Lung (tissue), 11 donors: ENCODE measurements at regions not wholly inside any gene's neighbourhood (a gene's known extent, or its start where the extent isn't known, plus 50 kb on each side); places are given as distances from the start of the nearest gene placed in this dataset.
"Not testable (repeated sequence)": the region's sequence is repeated elsewhere in the genome, so short reads cannot be mapped to it uniquely, and the experiment has no call there.

Experiments
- ATAC-seq: fragments of 200-7000 bp; cut with Tn5 transposase; one replicate; pipeline ENCODE4 v1.9.1; 2020; ENCODE audit warnings: moderate number of reproducible peaks; ENCODE audit not compliant: insufficient read depth, low FRiP score
- DNase-seq, 3 donors: peaks; one replicate each; pipeline ENCODE4 v3.0.0-alpha.2; 2013 to 2017
- H3K27ac ChIP-seq, 2 donors: one replicate each; pipeline ENCODE4 v1.5.1; 2013; ENCODE audit warnings: mild to moderate bottlenecking in 2 of 2, moderate library complexity in 2 of 2, control low read depth in 1 of 2, inconsistent platforms in 1 of 2, low read depth in 1 of 2, low read length in 1 of 2
- H3K27me3 ChIP-seq, 3 donors: one replicate each; pipeline ENCODE4 v1.5.1; 2013; ENCODE audit warnings: low read length in 2 of 3; ENCODE audit not compliant: control insufficient read depth in 3 of 3, insufficient read depth in 3 of 3
- H3K36me3 ChIP-seq, 4 donors: one replicate each; pipeline ENCODE4 v1.5.1; 2013; ENCODE audit warnings: low read length in 4 of 4, mild to moderate bottlenecking in 1 of 4, moderate library complexity in 1 of 4; ENCODE audit not compliant: control insufficient read depth in 4 of 4, insufficient read depth in 4 of 4
- H3K4me1 ChIP-seq, 5 donors: one replicate each; pipeline ENCODE4 v1.5.1; 2013; ENCODE audit warnings: low read length in 5 of 5, mild to moderate bottlenecking in 2 of 5, moderate library complexity in 1 of 5; ENCODE audit not compliant: control insufficient read depth in 5 of 5, insufficient read depth in 5 of 5
- H3K4me3 ChIP-seq: one replicate; pipeline ENCODE4 v1.5.1; 2013; ENCODE audit warnings: mild to moderate bottlenecking, control low read depth, moderate library complexity
- H3K9ac ChIP-seq, 2 donors: one replicate each; pipeline ENCODE4 v1.5.1; 2013; ENCODE audit warnings: low read length in 2 of 2, control low read depth in 1 of 2; ENCODE audit not compliant: insufficient read depth in 1 of 2
- H3K9me3 ChIP-seq, 4 donors: one replicate each; pipeline ENCODE4 v1.5.1; 2013; ENCODE audit warnings: low read length in 3 of 4, mild to moderate bottlenecking in 1 of 4, moderate library complexity in 1 of 4; ENCODE audit not compliant: control insufficient read depth in 4 of 4, insufficient read depth in 3 of 4
- WGBS, 2 donors: extraction: QIAGEN DNeasy Blood & Tissue Kit; methylation state at CpG; one replicate each; pipeline ENCODE4 v1.1.7; 2013; 5-methylcytosine and 5-hydroxymethylcytosine counted together
- TF ChIP-seq, protein P1 (sequence below): IDR thresholded peaks from 2 replicates; pipeline ENCODE4 v1.5.1; 2012; ENCODE audit warnings: mild to moderate bottlenecking; ENCODE audit errors: control extremely low read depth, extremely low read depth
- donor health status: control.
- donor health status: control.
- donor health status: Bipolar disorder and iron deficiency.
- donor health status: healthy.
- donor health status: DM: yes; HTN: yes; CAD: no.

DNA sequence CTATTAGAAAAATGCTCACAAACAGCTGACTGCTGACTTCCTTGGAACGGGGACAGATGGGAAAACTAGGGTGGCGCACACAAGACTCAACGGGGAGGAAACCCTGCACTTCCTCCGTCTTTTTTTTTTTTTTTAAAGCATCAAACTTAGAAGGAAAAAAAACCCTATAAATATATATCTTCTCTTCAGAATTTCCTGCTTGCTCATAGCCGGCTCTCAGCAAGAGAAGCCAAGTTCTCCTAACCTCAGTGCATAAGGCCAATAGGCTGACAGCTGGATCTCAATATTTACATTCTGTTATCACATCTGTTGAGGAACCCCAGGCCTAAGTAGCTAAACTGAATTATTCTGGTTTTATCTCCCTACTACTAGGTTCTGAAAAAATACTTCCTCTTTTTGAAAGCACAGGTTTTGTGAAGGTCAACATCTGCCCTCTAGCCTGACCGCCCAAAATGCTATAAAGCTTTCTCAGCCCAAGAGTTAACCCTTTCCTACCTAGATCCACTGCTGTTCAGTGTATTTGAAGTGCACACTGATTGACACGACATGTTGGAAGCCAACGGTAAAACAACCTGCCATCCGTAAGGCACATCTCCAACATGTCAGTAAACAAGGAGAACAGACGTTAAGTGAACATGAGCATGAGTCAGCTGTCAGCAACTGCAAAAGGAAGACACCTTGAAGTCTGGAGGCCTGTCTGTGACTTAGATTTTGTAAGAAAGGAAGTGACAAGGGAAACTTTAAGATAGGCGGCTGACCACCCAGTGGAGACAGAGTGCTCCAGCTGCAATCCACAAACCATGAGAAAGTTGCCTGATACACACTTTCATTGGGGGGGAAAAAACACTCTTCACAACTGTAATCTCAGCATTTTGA lies 83.8 kb downstream of the EBLN1 start:
- DNase-seq (peak; percentile 77 to 96 (median 94)), ATAC-seq (no peak)
- Histone ChIP-seq H3K9me3 (no peaks in the 10 kb centered on the region), H3K9ac (no peak overlapping the region), H3K4me1 (peaks cover 0 to 23% (median 5%) of the 10 kb centered on the region in 5 donors), H3K36me3 (no peaks in the 10 kb centered on the region), H3K27ac (no peak overlapping the region), H3K27me3 (no peaks in the 10 kb centered on the region), H3K4me3 (no peak overlapping the region)
- TF ChIP-seq, protein P1, sequence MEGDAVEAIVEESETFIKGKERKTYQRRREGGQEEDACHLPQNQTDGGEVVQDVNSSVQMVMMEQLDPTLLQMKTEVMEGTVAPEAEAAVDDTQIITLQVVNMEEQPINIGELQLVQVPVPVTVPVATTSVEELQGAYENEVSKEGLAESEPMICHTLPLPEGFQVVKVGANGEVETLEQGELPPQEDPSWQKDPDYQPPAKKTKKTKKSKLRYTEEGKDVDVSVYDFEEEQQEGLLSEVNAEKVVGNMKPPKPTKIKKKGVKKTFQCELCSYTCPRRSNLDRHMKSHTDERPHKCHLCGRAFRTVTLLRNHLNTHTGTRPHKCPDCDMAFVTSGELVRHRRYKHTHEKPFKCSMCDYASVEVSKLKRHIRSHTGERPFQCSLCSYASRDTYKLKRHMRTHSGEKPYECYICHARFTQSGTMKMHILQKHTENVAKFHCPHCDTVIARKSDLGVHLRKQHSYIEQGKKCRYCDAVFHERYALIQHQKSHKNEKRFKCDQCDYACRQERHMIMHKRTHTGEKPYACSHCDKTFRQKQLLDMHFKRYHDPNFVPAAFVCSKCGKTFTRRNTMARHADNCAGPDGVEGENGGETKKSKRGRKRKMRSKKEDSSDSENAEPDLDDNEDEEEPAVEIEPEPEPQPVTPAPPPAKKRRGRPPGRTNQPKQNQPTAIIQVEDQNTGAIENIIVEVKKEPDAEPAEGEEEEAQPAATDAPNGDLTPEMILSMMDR = no peak
- 12 to 25% methylated on average over 11 of the region's 11 CpGs for WGBS, 2 donors

DNA sequence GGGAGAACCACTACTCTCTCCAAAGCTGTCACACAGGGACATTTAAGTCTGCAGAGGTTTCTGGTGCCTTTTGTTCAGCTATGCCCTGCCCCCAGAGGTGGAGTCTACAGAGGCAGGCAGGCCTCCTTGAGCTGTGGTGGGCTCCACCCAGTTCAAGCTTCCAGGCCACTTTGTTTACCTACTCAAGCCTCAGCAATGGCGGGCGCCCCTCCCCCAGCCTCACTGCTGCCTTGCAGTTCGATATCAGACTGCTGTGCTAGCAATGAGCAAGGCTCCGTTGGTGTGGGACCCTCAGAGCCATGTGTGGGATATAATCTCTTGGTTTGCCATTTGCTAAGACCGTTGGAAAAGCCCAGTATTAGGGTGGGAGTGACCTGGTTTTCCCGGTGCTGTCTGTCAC lies 87.0 kb downstream of the EBLN1 start:
- DNase-seq, ATAC-seq, H3K9me3 ChIP-seq, H3K27ac ChIP-seq, H3K9ac ChIP-seq, H3K4me3 ChIP-seq, H3K36me3 ChIP-seq, H3K27me3 ChIP-seq: not testable (repeated sequence)
- peaks cover 0 to 23% (median 5%) of the 10 kb centered on the region in 5 donors for H3K4me1 ChIP-seq
- WGBS, 2 donors = 82 to 96% methylated on average over 6 of the region's 6 CpGs

DNA sequence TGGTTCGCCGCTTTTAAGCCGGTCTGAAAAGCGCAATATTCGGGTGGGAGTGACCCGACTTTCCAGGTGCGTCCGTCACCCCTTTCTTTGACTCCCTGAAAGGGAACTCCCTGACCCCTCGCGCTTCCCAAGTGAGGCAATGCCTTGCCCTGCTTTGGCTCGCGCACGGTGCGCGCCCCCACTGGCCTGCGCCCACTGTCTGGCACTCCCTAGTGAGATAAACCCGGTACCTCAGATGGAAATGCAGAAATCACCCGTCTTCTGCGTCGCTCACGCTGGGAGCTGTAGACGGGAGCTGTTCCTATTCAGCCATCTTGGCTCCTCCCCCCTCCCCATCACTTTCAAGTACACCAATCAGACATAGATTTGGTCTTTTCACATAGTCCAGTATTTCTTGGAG lies 88.2 kb downstream of the EBLN1 start:
- 95 to 96% methylated on average over 22 of the region's 22 CpGs for WGBS, 2 donors
- not testable (repeated sequence) for DNase-seq, ATAC-seq, H3K27ac ChIP-seq, H3K4me3 ChIP-seq, H3K36me3 ChIP-seq, H3K9ac ChIP-seq, H3K27me3 ChIP-seq, H3K9me3 ChIP-seq
- H3K4me1 ChIP-seq = peaks cover 0 to 21% (median 5%) of the 10 kb centered on the region in 5 donors

DNA sequence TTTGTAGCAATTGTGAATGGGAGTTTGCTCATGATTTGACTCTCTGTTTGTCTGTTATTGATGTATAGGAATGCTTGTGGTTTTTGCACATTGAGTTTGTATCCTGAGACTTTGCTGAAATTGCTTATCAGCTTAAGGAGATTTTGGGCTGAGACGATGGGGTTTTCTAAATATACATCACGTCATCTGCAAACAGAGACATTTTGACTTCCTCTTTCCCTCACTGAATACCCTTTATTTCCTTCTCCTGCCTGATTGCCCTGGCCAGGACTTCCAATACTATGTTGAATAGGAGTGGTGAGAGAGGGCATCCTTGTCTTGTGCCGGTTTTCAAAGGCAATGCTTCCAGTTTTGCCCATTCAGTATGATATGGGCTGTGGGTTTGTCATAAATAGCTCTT lies 96.6 kb downstream of the EBLN1 start:
- not testable (repeated sequence) for H3K4me3 ChIP-seq, H3K9me3 ChIP-seq, H3K4me1 ChIP-seq, H3K27ac ChIP-seq, DNase-seq, H3K36me3 ChIP-seq, H3K27me3 ChIP-seq, ATAC-seq, H3K9ac ChIP-seq
- WGBS, 2 donors = 54 to 70% methylated on average over 3 of the region's 3 CpGs

DNA sequence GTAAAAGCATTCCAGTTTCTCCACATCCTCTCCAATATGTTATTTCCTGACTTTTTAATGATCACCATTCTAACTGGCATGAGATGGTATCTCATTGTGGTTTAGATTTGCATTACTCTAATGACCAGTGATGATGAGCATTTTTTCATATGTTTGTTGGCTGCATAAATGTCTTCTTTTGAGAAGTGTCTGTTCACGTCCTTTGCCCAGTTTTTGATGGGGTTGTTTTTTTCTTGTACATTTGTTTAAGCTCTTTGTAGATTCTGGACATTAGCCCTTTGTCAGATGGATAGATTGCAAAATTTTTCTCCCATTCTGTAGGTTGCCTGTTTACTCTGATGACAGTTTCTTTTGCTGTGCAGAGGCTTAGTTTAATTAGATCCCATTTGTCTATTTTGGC lies 97.7 kb downstream of the EBLN1 start:
- H3K27me3 ChIP-seq, DNase-seq, H3K4me1 ChIP-seq, H3K9me3 ChIP-seq, ATAC-seq, H3K4me3 ChIP-seq, H3K9ac ChIP-seq, H3K36me3 ChIP-seq, H3K27ac ChIP-seq: not testable (repeated sequence)
- 88 to 97% methylated on average over 1 of the region's 1 CpG for WGBS, 2 donors

- not testable (repeated sequence) for ATAC-seq, DNase-seq
Observed at GRCh38 chr10:22119575-22119974, 98.2 kb downstream of the EBLN1 start.

More at GRCh38 chr10:22119575-22119974, 98.2 kb downstream of the EBLN1 start:
- not testable (repeated sequence) for H3K9me3 ChIP-seq, H3K4me3 ChIP-seq, H3K9ac ChIP-seq, H3K36me3 ChIP-seq, H3K27ac ChIP-seq, H3K27me3 ChIP-seq, H3K4me1 ChIP-seq
- WGBS, 2 donors = 98% methylated on average over 5 of the region's 5 CpGs
